ENCODE measurements at regions not wholly inside any gene's neighbourhood (a gene's known extent, or its start where the extent isn't known, plus 50 kb on each side); places are given as distances from the start of the nearest gene placed in this dataset.
"Not testable (repeated sequence)": the region's sequence is repeated elsewhere in the genome, so short reads cannot be mapped to it uniquely, and the experiment has no call there.

DNA sequence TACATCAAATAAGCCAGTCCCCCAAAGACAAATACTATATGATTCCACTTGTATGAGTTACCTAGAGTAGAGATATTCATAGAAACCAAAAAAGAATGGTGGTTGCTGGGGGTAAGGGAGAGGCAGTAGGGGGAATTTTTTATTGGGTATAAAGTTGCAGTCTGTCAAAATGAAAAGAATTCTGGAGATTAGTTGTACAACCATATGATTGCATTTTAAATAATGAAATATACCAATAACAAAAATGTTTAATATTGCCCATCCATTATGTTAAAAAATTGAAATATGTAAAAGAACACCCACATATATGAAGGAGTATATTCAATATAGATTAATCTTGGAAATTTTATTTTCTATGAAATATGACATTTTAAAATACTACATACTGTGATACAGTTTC lies 1383.5 kb downstream of the FSCB start:
- DNase-seq (ENCODE audit: low read depth) = no peak

- no peak for DNase-seq (ENCODE audit: low read depth)
Measured at GRCh38 chr14:43119672-43120071, 1387.4 kb downstream of the FSCB start.

- peak; percentile 14 for DNase-seq (ENCODE audit: low read depth)
Measured at GRCh38 chr14:43116341-43116740, 1390.7 kb downstream of the FSCB start.

- no peak for DNase-seq (ENCODE audit: low read depth)
Measured at GRCh38 chr14:43105305-43105704, 1401.8 kb downstream of the FSCB start.

DNA sequence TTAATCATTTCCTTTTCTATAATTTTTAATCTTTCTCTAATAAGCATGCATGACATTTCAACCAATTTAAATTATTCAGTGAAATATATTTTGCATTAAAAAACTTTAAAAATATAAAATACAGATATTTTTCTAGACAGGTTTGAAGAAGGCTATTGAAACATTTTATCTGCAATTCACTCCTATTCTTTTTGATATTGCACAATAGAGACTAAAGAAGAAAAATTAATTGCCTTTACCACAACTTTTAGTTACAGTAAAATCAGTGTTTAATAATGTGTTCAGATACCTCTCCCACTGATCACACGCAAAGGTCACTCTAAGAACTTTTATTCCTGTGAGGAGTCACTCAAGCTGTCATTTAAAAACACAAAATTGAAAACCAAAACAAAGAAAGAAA lies 1416.7 kb downstream of the FSCB start:
- DNase-seq (ENCODE audit: low read depth) = no peak

GRCh38 chr14:43087666-43088065 lies 1419.4 kb downstream of the FSCB start:
- DNase-seq (ENCODE audit: low read depth) = no peak

DNA sequence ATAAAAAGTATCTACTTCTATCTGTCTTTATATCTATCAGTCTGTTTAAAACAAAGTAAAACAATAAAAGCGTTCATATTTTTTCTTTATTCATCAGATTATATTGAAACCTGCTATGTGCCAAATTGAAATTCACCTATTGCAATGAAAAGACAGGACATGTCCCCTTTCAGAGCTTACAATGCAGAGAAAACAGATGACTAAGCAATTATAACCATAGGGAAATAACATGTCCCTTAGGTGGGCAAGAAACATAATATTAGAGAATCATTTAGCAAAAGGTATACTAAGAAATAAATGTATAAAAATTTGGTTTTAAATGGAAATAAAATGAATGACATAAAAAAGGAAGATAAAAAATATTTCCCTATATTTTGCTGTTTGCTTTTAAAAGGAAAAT lies 1421.3 kb downstream of the FSCB start:
- no peak for DNase-seq (ENCODE audit: low read depth)

GRCh38 chr14:43067372-43067771 lies 1439.7 kb downstream of the FSCB start:
- not testable (repeated sequence) for DNase-seq (ENCODE audit: low read depth)

GRCh38 chr14:43056106-43056505 lies 1449.4 kb downstream of the LRFN5 start:
- no peak for DNase-seq (ENCODE audit: low read depth)

DNA sequence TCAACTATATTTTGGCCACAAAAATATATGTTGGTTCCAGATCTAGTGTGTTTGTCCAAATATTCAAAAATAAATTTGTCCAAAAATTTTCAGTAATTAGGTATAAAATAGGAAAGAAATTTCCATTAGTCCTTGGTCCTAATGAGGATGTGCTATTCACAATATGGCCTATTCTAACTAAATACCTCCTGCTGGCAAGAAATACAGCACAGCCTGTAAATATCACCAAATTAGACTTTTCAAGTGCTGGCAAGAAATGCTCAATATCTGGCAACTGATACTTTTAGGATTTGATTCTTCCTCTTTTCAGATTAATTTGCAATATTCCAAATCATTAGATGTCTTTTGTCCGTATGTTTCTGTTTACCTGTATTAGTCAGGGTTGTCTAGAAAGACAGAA lies 1446.2 kb downstream of the LRFN5 start:
- no peak for DNase-seq (ENCODE audit: low read depth)

GRCh38 chr14:43043850-43044249 lies 1437.2 kb downstream of the LRFN5 start:
- DNase-seq (ENCODE audit: low read depth) = no peak

GRCh38 chr14:43042408-43042807 lies 1435.7 kb downstream of the LRFN5 start:
- DNase-seq (ENCODE audit: low read depth) = no peak

DNA sequence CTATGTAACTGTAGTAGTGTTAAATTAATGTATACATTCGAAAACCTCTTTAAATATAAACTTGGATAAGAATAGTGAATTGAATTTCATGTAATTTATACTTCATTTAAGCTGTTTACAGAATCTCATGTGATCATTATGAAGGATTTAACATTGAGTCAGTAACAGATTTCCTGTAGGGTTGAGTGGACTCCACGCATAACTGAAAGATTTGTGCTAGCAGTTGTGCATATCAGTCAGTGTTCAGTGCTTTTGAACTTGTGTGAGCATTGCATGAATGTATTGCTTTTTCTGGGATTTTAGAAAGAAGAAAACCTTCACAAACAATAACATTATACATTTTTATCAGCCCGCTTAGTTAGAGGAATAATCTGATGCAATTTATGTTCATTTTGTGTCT lies 1435.3 kb downstream of the LRFN5 start:
- DNase-seq (ENCODE audit: low read depth) = no peak

DNA sequence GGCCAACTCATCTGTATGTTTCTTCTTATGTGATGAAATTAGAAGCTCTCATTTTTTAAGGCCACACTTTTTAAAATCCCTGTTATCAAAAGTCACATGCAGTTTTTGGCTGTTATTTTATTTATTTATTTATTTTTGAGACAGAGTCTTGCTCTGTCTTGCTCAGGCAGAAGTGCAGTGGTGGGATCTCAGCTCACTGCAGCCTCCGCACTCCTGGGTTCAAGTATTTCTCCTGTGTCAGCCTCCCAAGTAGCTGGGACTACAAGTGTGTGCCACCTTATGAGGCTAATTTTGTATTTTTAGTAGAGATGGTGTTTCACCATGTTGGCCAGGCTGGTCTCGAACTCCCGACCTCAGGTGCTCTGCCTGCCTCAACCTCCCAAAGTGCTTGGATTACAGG lies 1434.5 kb downstream of the LRFN5 start:
- no peak for DNase-seq (ENCODE audit: low read depth)

- DNase-seq (ENCODE audit: low read depth) = no peak
Measured at GRCh38 chr14:43039881-43040280, 1433.2 kb downstream of the LRFN5 start.

DNA sequence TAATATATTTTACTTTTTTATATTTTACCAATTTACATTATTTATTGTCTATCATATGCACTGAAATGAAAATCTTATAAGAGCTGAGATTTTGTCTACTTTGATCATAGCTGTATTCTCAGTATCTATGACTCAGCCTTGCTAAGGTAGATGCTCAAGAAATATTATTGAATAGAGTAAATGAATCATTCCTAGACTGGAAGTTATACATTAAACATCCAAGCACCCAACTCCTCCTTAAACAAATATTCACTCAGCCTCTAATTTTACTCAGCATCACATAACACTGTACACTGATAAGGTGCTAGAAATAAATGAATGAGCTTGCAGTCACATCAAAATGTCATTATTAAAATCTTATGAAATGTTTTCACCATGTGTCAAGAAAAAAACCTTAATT lies 1424.9 kb downstream of the LRFN5 start:
- no peak for DNase-seq (ENCODE audit: low read depth)

- no peak for DNase-seq (ENCODE audit: low read depth)
Measured at GRCh38 chr14:43022094-43022800, 1415.6 kb downstream of the LRFN5 start.

DNA sequence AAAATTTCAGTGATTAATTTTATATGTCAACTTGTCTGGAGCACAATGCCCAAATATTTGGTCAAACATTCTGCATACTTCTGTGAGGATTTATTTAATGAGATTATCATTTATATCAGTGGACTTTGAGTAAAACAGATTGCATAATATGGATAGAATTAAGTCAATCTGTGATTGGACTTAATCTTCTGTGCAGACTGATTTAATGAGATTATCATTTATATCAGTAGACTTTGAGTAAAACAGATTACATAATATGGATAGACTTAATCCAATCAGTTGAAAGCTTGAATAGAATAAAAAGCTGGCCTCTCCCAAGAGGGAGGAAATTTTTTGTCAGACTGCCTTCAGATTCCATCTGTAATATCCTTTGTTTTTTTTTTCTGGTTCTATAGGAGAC lies 1413.2 kb downstream of the LRFN5 start:
- no peak for DNase-seq (ENCODE audit: low read depth)

- DNase-seq (ENCODE audit: low read depth) = no peak
Measured at GRCh38 chr14:43014338-43014737, 1407.7 kb downstream of the LRFN5 start.

DNA sequence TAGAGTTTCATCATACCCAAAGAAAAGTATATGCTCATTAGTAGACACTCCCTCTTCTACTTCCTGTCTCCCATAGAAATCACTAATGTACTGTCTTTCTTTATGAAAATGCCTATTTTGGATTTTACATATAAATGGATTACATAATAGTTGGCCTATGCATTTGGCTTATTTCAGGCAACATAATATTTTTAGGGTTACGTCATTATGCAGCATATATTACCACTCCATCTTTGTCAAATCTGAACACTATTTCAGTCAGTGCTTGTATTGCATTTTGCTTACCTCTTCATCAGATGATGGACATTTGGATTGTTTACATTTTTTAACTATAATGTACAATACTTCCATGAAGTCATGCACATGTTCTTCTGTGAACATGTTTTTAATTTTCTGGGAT lies 1406.1 kb downstream of the LRFN5 start:
- no peak for DNase-seq (ENCODE audit: low read depth)

DNA sequence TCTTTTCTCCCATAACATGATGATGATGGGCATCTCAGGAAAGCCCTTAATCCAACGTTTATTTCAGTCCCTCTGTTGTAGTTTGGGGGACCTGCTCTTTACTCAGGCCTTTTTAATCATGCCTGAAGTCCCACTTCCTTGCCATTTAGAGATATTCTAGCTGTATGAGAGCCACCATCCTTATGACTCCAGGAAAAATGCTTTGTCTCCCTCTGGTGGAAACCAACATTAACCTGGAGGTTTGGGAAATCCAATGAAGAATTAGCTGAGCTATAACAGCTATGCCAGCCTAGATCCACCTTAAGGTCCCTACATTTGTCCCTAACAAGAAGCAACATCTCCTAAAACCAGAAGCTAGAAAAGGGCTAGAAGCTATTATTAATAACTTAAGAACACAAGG lies 1399.1 kb downstream of the LRFN5 start:
- DNase-seq (ENCODE audit: low read depth) = no peak

GRCh38 chr14:43003845-43004244 lies 1397.2 kb downstream of the LRFN5 start:
- no peak for DNase-seq (ENCODE audit: low read depth)

GRCh38 chr14:43001731-43002130 lies 1395.1 kb downstream of the LRFN5 start:
- no peak for DNase-seq (ENCODE audit: low read depth)

Data from HT1080 (cell line).